Colonic mucosa (tissue), 4 donors: ENCODE measurements at regions not wholly inside any gene's neighbourhood (a gene's known extent, or its start where the extent isn't known, plus 50 kb on each side); places are given as distances from the start of the nearest gene placed in this dataset.

Source experiments
- DNase-seq: peaks from one replicate; pipeline ENCODE4 v3.0.0-alpha.2; 2020
- H3K27ac ChIP-seq: fragments of 200-600 bp; one replicate; pipeline ENCODE4 v1.8.0; 2021
- H3K27me3 ChIP-seq: fragments of 200-600 bp; one replicate; pipeline ENCODE4 v1.8.0; 2021
- H3K36me3 ChIP-seq: fragments of 200-600 bp; one replicate; pipeline ENCODE4 v1.8.0; 2021
- H3K4me1 ChIP-seq: fragments of 200-600 bp; one replicate; pipeline ENCODE4 v1.8.0; 2021; ENCODE audit warnings: mild to moderate bottlenecking
- H3K4me3 ChIP-seq: fragments of 200-600 bp; one replicate; pipeline ENCODE4 v1.8.0; 2021
- H3K9ac ChIP-seq, 2 donors: one replicate each; pipeline ENCODE4 v1.7.0; 2013; ENCODE audit warnings: control low read depth in 2 of 2, low read depth in 2 of 2, low read length in 2 of 2
- H3K9me3 ChIP-seq: fragments of 200-600 bp; one replicate; pipeline ENCODE4 v1.8.0; 2021
- CTCF ChIP-seq: fragments of 200-600 bp; IDR thresholded peaks from one replicate; pipeline ENCODE4 v1.8.0; 2022; ENCODE audit warnings: antibody characterized with exemption, mild to moderate bottlenecking
- intact Hi-C: fragments of 100-400 bp; cut with DNase I; formaldehyde crosslinking; loops from one replicate; pipeline ENCODE4 v1.14.1; 2022
- donor health status: healthy.
- donor health status: DM: no; HTN: no; CAD: no.
- donor health status: DM: no; HTN: no; CAD: no.

GRCh38 chr13:105634059-105634458 lies 901.4 kb downstream of the EFNB2 start:
- Histone ChIP-seq H3K27ac (no peak overlapping the region), H3K9ac (no peak overlapping the region), H3K4me3 (no peak overlapping the region), H3K36me3 (no peaks in the 10 kb centered on the region), H3K9me3 (no peaks in the 10 kb centered on the region), H3K4me1 (no peaks in the 10 kb centered on the region), H3K27me3 (no peaks in the 10 kb centered on the region)
- intact Hi-C loops, result no loop called here
- no peak for DNase-seq
- no peak for TF ChIP-seq CTCF

DNA sequence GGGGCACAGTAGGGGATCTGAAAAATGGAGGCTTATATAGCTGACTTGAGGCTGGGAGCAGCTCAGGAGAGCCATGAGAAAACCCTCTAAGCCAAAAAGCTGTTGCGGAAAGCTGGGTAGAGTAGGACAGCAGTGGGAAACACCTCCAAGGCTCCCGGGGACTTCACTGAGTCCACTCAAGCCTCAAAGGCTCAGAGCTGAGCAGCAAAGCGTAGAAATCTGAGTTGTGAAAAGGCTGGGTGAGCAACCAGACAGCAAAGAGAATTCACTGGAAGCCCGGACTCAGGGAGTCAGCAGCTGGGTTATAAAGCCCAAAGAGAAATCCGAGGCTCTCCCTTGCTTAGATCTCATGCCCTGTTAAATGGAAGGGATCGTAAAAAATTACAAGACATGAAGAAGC lies 905.0 kb downstream of the EFNB2 start:
- H3K27me3 ChIP-seq, result no peaks in the 10 kb centered on the region
- H3K27ac ChIP-seq, result no peak overlapping the region
- TF ChIP-seq CTCF, result no peak
- H3K36me3 ChIP-seq, result no peaks in the 10 kb centered on the region
- no peak overlapping the region for H3K9ac ChIP-seq
- no peaks in the 10 kb centered on the region for H3K4me1 ChIP-seq
- H3K9me3 ChIP-seq, result no peaks in the 10 kb centered on the region
- no peak for DNase-seq
- intact Hi-C loops, result no loop called here
- no peak overlapping the region for H3K4me3 ChIP-seq

DNA sequence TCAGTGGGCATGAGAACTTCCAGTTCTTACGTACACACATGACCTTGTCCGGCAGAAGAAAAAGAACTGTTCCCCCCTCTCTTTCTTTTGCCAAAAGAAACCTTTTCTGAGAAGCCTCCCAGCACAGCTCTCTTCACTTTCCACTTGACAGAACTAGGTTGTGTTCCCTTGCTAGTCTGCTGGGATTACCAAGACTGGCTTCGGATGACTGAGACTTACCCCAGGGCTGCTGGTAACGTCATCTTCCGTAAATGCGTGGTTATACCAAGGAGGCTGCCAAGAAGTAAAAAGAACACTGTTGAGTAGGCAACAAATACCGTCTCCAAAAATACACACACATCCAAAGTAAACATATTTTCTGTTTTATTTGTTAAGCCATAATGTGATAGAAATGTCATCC lies 908.2 kb downstream of the EFNB2 start:
- DNase-seq, result no peak

GRCh38 chr13:105625691-105626090 lies 909.8 kb downstream of the EFNB2 start:
- TF ChIP-seq CTCF, result no peak
- no peak overlapping the region for H3K27ac ChIP-seq
- H3K4me3 ChIP-seq, result no peak overlapping the region
- H3K9ac ChIP-seq, result no peak overlapping the region
- intact Hi-C loops, result no loop called here
- DNase-seq, result no peak
- no peaks in the 10 kb centered on the region for H3K9me3 ChIP-seq
- H3K4me1 ChIP-seq, result no peaks in the 10 kb centered on the region
- no peaks in the 10 kb centered on the region for H3K27me3 ChIP-seq
- H3K36me3 ChIP-seq, result no peaks in the 10 kb centered on the region

More for the DNA sequence above, 908.2 kb downstream of the EFNB2 start:
- H3K4me1 ChIP-seq, result no peaks in the 10 kb centered on the region
- no peak overlapping the region for H3K27ac ChIP-seq
- intact Hi-C loops, result no loop called here
- H3K4me3 ChIP-seq, result no peak overlapping the region
- H3K9me3 ChIP-seq, result no peaks in the 10 kb centered on the region
- H3K36me3 ChIP-seq, result no peaks in the 10 kb centered on the region
- TF ChIP-seq CTCF, result no peak
- no peaks in the 10 kb centered on the region for H3K27me3 ChIP-seq
- no peak overlapping the region for H3K9ac ChIP-seq

DNA sequence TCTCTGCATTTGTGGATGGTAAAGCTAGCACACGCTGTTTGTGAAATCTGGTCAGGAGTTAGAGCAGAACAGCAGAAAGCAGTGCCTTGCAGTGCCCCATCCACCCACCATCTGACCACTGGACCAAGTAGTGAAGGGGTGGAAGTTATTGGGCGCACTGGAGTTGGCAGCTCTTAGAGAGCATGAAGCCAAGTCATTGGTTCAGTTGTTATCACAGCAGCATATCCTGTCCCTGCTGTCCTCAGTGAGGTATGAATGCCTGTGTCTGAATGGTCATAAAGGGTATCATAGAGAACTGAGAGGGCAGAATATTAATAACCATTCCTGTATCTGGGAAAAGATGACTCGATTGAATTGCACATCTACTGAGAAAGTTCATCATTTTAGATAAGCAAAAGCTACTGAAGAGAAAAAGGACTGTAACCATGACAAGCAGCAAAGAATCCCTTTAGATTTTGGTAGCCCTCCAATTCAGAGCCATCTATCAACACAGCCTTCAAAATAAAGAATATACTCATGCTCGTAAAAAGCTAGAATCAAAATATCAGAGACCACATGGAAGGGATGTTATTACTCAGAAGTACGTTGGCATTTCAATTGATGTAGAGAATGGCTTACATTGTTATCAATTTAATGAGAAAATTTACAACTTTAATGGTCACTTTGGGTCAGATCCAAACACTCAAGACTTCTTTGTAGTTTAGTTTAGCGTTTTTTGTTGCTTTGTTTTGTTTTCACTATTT lies 919.0 kb downstream of the EFNB2 start:
- no peaks in the 10 kb centered on the region for H3K36me3 ChIP-seq
- no peak overlapping the region for H3K4me3 ChIP-seq
- no peak for TF ChIP-seq CTCF
- intact Hi-C loops, result no loop called here
- H3K27me3 ChIP-seq, result no peaks in the 10 kb centered on the region
- DNase-seq, result no peak
- H3K9me3 ChIP-seq, result no peaks in the 10 kb centered on the region
- H3K27ac ChIP-seq, result no peak overlapping the region
- no peak overlapping the region for H3K9ac ChIP-seq
- no peaks in the 10 kb centered on the region for H3K4me1 ChIP-seq
